ENCODE measurements at regions not wholly inside any gene's neighbourhood (a gene's known extent, or its start where the extent isn't known, plus 50 kb on each side); places are given as distances from the start of the nearest gene placed in this dataset.

GRCh38 chr18:77365667-77366066, 116.0 kb downstream of the GALR1 start:
- TF ChIP-seq SUZ12 (IDR thresholded peaks at IDR 0.05; ENCODE audit: extremely low read depth, insufficient read depth, insufficient read length) = no peak
- no peak for TF ChIP-seq ZNF274 (IDR thresholded peaks at IDR 0.05; ENCODE audit: low read depth, low read length)
- no peak for TF ChIP-seq YY1 (IDR thresholded peaks at IDR 0.05; ENCODE audit: insufficient read depth, insufficient read length)
